Thyroid gland (tissue), 4 donors: ENCODE measurements at regions not wholly inside any gene's neighbourhood (a gene's known extent, or its start where the extent isn't known, plus 50 kb on each side); places are given as distances from the start of the nearest gene placed in this dataset.

Experiments
- POLR2A ChIP-seq, 2 donors: fragments of 450-650 bp; IDR thresholded peaks; one replicate each; pipeline ENCODE4 v1.6.1; 2017; ENCODE audit warnings: antibody characterized with exemption in 2 of 2, mild to moderate bottlenecking in 2 of 2, moderate library complexity in 1 of 2
- TF ChIP-seq, protein P1 (sequence below), 6 experiments: fragments of 200-600 bp in 3 of 6; fragments of 450-650 bp in 3 of 6; sonication (generic) in 3 of 6; IDR thresholded peaks; one replicate each; pipeline ENCODE4 v1.5.1; 2016 to 2019; ENCODE audit warnings: antibody characterized with exemption in 6 of 6, mild to moderate bottlenecking in 2 of 6, inconsistent platforms in 1 of 6, moderate library complexity in 1 of 6

- TF ChIP-seq, protein P1, sequence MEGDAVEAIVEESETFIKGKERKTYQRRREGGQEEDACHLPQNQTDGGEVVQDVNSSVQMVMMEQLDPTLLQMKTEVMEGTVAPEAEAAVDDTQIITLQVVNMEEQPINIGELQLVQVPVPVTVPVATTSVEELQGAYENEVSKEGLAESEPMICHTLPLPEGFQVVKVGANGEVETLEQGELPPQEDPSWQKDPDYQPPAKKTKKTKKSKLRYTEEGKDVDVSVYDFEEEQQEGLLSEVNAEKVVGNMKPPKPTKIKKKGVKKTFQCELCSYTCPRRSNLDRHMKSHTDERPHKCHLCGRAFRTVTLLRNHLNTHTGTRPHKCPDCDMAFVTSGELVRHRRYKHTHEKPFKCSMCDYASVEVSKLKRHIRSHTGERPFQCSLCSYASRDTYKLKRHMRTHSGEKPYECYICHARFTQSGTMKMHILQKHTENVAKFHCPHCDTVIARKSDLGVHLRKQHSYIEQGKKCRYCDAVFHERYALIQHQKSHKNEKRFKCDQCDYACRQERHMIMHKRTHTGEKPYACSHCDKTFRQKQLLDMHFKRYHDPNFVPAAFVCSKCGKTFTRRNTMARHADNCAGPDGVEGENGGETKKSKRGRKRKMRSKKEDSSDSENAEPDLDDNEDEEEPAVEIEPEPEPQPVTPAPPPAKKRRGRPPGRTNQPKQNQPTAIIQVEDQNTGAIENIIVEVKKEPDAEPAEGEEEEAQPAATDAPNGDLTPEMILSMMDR (IDR thresholded peaks at IDR 0.05), result no peak
- no peak for TF ChIP-seq POLR2A (IDR thresholded peaks at IDR 0.05)
Measured at GRCh38 chr7:136136906-136137454, 159.8 kb upstream of the MTPN start.
